NCI-H446 (cell line): ENCODE measurements at regions not wholly inside any gene's neighbourhood (a gene's known extent, or its start where the extent isn't known, plus 50 kb on each side); places are given as distances from the start of the nearest gene placed in this dataset.

ENCODE experiments used
- DNase-seq, 2 experiments: peaks; one replicate each; lab custom pipeline; 2025; lab: John Stamatoyannopoulos, UW

DNA sequence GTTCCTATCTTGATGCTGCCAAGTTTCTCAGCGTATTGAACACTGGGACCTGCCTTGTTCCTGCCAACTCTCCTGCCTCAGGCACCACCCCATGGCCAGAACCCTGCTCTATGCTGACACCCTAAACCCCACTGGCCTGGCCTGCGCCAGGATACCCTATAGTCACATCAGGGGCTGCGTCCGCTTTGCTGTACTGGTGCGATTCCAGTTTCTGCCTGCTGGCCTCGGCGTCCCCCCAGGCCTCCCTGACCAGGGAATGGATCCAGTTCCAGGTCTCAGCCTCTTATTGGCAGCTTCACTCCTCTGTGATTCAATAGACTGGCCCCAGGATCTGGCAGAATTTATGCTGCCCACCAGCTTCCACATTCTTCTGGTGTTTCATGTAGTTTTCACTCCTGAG is 55.0 kb downstream of the GPR6 start:
- no peak for DNase-seq

DNA sequence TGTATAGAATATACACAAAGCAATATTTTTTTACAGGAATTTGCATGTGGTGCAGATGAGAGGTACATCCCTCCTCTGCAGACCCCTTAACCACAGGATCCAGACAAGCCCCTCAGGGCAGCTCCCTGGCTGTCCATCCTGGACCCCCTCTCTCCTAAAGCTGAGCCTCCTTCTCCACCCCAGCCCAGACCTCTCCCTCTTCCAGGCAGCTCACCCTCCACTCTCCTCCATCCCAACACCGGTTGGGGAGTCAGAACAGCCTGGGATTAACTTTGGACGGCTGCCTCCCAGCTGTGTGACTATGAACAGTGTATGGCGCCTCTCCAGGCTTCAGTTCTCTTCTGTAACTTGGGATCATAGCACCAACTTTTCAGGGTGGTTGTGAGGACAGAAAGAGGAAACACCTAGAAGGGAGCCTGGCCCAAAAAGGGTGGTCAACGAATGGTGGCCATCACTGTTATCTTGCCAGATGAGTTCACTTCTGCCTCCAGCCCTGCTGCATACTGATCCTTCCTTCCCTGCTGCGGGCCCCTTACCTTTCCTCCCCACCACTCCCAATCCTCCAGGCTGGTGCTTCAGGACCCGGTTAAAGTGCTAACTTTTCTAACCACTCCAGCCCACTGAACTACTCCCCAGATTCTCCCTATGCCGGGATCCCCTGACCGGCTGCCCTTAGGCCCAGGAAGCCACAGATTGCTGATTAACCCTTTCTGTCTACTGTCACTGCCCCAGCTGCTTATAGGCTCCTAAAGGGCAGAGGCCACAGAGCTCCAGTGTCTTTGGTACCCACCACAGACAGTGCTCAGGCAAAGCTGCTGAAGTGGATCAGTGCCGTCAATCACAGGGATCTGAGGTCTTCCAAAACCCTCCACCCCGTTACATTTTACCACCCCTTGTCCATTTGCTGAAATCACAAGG is 55.9 kb downstream of the GPR6 start:
- no peak for DNase-seq

DNA sequence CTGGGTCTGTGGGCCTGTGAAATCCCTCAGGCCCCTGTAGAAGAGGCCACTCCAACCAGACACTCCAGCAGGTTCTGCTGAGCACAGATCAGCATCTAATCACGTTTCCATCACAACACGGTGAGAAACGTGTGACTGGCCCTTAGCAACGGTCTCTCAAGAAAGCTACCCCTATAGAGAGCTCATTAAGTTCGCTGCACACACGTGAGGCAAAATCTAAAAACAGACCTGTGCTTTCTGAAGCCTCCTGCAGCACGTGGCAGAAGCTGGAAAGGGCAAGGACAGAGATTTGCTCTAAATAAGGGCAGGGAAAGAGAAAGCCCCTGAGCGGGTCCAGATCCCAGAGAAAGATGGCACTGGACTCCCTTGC is 56.5 kb downstream of the GPR6 start:
- DNase-seq = no peak

DNA sequence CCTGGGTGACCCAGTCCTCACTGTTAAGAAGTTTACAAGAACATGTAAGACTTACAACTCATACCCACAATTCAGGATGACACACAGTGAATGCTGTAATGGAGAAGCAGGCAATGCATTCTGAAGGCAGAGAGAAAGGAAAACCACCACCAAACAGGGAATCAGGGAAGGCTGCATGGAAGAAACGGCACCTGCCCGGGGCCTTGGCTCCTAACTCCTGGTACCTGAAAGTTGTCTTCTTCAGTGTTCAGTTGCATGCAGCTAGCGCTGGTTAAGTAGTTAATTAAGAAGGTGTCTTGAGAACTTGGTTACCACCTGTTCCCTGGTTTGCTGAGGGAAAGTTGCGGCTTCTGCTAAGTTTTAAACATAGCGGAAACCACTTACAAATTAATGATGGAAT is 57.2 kb downstream of the GPR6 start:
- no peak for DNase-seq

DNA sequence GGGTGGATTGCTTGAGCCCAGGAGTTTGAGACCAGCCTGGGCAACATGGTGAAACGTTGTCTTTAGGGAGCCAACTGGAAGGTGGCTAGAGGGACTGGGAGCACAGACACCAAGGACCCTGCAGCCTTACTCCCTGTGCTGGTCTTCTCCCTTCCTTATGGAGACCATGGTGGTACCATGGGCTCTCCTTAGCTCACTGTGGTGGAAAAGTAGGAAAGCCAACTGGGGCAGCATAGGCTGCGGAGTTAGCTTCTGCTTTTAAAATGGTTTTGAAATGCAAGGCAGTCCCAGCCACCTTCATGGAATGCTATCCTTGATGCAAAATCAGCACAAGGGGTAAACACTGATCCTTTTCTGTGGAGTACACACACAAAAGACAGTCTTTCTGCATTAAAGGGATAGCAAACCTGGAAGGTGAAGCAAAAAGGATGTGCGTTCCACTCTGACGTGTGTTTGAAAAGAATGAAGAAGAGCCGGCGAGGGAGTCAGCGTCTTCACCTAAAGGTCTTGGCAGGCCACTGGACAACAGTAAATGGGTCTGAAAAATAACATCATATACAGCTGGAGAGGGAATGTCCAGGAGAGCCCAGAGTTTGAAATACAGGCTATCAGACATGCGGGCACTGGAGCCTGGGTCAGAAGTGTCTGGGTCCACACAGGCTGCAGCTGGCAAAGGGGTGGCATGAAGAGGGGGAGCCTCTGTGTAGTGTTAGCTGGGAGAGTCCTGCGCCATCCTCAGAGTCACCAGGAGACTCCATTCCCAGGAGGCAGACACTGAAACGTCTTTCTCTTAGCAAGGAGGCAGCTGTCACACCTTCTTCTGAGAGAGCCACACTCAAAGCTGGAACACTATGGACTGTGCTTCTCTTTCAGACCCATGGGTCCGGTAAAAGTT is 58.5 kb downstream of the GPR6 start:
- no peak for DNase-seq

DNA sequence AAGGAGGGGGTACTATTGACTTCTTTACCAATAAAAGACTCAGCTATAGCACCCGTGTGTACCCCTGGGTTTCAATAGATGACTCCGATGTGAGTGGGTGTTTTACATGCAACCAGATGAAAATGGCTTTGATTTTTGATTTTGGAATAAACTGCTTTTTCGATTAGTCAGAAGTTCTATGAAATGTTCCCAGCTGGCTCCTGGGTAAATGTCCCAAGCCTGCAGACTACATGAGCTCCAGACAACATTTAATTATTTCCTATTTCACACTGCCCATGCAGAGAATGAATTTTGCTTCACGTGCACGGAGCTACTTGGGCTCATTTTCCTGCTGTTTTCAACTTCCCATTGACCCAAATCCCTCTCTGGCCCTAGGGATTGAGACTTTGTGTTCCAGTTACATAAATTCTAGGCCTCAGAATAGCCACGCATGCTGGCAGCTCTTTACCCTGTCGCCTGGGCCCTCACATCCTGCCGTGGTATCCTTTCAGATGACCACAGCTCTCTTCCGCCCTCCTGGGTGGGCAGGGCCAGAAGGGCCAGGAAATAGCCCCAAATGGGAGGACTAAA is 59.7 kb downstream of the GPR6 start:
- no peak for DNase-seq

DNA sequence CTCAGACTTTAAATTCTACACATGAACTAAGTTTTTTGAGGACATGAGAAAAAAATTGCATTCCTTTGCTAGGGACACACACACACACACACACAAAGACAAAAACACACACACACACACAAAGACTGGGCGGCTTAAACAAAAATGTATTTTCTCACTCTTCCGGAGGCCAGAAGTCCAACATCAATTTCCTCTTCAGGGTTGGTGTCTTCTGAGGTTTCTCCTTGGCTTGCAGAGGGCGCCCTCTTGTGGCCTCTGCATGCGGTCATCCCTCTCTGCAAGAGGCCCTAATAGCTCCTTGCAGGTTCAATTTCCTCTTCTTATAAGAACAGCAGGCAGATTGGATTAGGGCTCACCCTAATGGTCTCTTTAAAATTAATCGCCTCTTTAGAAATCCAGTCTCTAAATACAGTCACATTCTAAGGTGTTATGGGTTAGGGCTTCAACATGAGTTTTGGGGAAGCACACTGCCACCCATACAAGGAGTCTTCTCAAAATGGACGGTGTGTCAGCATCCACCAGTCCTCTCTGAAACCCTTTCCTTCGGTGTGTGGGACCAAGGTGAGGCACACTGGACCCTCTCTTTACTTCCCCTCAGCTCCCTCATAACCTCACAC is 61.4 kb downstream of the GPR6 start:
- DNase-seq = peak; percentile 23 to 74

DNA sequence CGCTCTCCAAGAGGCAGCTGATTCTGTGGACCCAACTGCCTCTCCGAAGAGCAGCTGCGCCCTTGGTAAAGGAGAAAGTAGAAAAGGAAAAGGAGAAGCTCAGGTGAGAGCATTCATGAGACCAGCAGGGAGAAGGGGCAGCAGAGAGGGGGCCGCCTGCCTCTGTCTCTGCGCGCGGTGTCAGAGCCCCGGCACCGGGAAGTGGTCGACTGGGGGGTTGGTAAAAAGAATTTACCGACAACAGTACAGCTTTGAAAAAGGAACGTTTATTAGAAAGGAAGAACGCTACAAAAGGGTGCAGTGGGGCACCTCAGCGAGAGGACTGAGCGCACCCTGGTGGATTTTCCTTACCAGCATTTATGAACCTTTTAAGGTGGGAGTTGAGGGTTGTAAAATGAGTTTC is 61.9 kb downstream of the GPR6 start:
- DNase-seq = no peak

DNA sequence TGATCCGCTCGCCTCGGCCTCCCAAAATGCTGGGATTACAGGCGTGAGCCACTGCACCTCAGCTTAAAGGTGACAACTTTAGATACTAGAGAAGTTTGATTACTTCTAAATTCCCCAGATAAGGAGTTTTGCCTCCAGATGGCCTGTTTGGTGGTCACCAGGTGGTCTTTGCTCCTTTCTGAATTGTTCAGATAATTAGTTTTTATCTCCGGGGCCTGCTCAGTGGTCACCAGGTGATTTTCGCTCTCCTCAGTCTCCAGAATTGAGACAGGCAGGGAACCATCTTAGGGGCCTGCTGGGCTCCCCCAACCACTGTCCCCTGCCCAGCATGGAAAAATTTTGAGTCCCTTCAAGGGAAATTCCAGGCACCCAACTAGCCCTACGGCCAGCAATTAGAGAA is 62.6 kb downstream of the GPR6 start:
- no peak for DNase-seq

DNA sequence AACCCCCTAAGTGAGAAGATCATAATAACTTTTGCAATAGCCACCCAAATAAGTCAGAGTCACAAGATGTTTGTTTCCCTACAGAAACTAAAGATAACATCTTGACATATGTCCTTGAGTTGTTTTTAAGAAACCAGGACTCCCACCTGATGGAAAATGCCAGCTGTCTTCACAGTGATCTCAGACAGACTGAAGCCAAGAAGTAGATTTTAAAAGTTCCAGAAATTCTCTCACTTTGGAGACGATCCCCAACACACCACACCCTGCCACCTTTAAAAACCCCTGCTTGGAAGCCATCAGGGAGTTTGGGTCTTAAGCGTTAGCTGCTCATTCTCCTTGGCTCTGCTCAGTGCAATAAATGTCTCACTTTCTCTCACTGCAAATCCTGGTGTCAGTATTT is 63.0 kb downstream of the GPR6 start:
- no peak for DNase-seq

DNA sequence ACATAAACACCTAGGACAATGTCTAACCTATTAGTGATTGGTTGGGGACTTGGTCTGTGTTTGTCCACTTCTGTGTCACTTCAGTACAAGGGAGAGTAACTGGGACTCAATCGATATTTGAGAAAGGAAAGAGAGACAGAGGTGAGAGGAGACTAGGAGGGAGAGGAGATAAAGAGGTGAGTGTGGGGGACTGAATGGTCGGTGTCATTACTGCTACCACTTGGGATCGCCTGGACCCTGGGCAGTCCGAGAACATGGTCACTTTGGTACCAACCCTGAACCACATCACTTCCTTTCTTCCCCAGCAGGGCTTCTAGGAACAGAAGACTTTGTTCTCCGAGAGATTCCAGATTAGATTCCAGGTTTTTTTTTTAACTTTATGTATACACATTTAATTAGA is 63.7 kb downstream of the GPR6 start:
- DNase-seq = no peak

DNA sequence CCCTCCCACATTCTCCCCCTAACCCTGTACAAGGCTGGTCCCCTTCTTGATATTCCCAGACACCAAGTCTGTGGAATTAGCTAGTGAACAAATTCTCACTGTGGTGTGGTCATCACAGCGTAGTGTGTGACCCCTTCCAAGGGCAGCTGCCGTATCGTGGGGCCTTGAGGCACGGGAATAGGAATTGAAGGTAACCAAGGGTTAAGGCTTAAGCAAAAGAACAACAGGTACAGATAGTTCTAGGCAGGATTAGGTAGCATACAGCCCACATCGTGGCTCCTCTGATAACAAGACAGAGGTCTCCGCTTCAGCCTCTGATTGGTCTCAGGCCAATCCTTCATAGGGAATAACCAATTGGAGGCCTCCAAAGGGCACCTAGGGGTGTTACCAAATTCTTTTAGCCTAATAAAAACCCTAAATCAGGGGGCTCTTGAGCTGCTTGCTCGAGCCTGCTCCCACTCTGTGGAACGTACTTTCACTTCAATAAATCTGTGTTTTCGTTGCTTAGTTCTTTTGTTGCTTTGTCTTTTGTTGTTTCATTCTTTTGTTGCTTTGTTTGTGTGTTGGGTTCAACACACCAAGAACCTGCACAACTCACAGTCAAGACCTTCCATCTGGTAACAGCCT is 64.7 kb downstream of the GPR6 start:
- no peak for DNase-seq

DNA sequence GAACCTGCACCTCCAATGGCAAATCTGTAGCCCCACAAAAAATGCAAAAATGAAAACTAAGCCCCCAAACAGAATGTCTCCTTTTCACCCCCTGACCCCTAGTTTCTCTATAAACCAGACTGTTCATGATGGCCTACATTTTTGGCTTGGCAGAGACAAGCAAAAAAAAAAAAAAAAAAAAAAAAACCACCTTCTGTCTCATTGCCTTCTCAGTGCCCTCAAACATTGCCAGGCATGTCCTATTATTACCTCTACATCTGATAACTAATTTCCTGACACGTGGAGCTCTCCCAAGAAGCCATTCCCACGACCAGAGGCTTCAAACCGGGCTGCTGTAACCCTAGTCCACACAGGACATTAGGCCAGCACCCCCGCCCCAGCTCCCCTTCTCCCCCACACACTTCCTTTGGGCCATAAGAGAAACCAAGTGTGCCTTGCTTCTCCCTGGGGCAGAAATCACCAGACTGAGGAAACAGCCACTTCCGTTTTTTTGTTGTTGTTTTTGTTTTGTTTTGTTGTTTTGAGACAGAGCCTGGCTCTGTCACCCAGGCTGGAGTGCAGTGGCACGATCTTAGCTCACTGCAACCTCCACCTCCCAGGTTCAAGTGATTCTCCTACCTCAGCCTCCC is 65.4 kb downstream of the GPR6 start:
- DNase-seq = no peak

DNA sequence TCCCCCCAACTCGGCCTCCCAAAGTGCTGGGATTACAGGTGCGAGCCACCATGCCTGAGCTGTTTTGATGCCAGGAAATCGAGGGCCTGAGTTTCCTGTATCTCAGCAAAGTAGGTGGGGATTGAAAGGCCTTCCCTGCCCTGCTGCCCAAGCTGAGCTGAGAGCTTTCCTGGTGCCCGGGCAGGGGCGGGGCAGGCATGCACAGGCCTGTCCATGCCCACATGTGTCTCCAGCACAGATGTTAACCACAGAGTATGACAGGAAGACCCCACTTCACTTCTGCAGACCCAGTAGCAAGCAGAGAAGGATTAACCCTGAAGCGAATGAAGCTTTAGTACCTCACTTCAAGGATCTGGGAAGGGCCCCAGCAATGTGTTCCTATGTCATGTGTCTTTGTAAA is 66.0 kb downstream of the GPR6 start:
- no peak for DNase-seq

DNA sequence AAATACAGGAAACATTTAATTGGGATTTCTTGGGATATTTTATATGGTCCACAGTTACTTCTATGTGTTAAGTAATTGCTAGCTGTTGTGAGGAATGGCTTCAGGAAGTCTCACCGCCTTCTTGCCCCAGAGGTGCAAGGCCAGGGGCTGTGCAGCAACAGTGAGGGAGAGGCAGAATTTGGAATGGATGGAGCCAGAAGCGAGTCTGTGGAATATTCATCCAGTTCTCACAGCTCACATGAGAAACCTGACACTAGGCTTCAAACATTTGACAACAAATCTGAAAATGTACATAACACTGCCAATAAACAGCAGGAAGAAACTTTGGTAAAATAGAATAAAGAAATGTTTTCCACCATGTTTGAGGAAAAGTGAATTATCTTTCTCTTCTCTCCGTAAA is 66.5 kb downstream of the GPR6 start:
- DNase-seq = no peak

DNA sequence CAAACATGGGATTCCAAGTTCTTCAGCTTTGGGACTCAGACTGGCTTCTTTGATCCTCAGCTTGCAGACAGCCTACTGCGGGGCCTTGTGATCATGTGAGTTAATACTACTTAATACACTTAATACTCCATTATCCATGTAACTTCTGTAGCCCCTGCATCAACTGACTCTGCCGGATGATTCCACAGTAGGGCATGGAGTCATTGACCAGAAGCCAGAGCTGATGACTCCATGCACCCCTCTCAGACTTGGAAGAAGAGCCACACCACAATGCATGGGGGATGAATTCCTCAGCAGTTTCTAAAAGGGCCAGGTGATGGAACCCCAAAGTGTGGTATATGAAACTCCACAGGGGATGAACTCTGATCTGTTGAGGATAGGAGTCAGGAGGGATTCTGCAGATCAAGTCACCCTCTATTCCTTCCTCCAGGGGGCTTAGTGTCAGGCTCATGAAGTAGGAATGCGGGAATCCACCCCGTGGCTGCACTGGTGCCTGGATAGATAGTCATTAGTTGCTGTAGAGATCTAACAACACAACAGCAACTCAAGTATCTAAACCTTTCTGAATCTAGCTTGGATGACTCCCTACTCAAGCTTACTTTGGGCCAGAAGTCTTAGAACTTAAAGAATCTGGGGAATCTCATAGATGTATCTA is 70.2 kb downstream of the GPR6 start:
- no peak for DNase-seq

DNA sequence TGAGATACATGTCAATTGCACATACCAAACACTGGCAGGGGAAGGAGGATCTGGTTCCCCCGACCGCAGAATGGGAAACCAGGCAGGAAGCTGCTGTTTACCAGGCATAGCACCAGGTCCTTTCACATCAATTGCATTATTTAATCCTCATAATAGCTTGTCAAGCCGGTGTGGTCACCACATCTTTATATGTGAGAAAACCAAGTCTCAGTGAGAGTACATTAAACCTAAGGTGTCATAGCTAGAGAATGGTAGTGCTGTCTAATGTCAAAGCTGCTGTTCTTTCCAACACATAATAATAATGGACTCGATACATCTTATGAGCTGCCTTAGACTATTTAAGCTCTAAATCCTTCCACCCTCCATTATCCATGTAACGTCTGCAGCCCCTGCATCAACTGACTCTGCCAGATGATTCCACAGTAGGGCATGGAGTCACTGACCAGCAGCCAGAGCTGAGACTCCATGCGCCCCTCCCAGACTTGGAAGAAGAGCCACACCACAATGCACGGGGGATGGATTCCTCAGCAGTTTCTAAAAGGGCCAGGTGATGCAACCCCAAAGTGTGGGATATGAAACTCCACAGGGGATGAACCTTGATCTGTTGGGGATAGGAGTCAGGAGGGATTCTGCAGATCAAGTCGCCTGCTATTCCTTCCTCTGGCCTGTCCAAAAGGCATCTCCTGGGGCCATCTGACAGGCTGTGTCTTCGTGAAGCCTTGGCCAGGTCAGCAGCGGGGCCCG is 71.8 kb downstream of the GPR6 start:
- no peak for DNase-seq
